ENCODE measurements at regions not wholly inside any gene's neighbourhood (a gene's known extent, or its start where the extent isn't known, plus 50 kb on each side); places are given as distances from the start of the nearest gene placed in this dataset.
A peak's percentile ranks its signal among the peaks of the same experiment; 100 is the strongest.

GRCh38 chr12:24044941-24045703, 95.7 kb upstream of the SOX5 start:
- no peak for DNase-seq (ENCODE audit: low spot score)

GRCh38 chr12:24042651-24043050, 93.2 kb upstream of the SOX5 start:
- DNase-seq (ENCODE audit: low spot score): no peak

GRCh38 chr12:24039113-24039525, 89.6 kb upstream of the SOX5 start:
- DNase-seq (ENCODE audit: low spot score): peak; percentile 59

DNA sequence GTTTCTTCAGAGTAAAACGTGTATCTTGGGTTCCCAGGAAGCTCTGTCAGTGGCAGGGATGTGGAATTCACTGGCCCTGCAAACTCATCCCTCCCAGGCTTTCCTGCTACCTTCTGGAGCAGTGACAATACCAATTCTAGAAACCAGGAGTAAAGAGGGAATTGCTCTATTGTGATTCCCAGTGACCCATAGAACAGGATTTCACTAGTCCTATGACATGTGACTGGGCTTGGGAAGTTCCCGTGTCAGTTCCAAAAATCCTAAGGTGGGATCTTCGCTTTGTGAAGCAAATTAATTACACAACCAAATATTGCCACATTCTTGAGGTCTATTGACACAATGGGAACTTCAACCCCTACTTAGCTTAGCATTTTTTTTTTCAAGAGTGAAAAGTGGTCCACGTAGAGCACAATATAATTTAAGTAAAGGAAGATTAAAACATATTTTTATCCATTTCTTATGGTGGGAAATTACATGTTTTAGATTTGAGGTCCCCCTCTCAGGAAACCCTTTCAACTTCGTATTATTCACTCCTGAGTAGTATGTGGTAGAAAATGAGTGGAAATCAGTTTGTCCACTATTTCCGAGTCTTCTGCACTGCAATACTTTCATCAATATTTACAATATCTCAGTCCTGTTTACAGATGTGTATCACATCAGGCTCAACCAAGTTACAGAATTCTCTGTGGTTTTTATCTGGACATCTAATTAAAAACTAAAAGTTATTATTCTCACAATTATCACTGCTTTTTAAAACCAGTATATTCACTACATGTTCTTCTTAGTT, 88.9 kb upstream of the SOX5 start:
- DNase-seq (ENCODE audit: low spot score): no peak

DNA sequence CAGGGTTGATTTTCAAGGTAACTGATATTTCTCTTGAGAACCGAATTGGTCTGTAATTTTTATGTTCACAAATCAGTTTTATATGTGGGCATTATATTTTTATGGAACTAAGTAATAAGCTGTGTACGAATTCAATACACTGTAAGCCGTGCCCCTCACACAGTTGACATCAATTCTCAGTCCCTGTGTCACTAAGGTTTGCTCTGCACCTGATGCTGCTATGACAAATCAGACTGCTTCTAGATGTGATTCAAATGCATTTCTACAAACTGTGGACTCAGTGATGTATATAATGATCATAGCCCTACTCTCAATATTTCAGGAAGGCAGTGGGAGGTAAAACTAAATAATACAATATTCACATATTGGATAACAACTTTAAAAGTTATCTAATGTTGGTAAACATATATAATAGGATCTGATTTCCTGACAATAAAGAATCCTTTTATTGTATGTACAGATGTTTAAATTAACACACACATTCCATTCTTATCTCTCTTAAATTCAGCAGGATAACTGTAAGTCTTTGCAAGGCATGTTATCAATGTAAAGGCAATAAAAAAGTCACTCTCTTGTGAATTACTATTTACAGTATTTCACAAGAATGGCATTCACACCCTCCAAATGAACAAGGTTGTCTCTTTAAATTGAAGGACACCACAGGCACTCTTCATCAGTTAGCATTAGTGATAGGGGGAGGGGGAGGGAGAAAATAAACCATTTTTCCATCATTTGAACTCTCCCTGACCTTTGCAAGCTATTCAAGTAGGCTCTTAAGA, 87.2 kb upstream of the SOX5 start:
- no peak for DNase-seq (ENCODE audit: low spot score)

GRCh38 chr12:24034894-24035293, 85.4 kb upstream of the SOX5 start:
- DNase-seq (ENCODE audit: low spot score): no peak

DNA sequence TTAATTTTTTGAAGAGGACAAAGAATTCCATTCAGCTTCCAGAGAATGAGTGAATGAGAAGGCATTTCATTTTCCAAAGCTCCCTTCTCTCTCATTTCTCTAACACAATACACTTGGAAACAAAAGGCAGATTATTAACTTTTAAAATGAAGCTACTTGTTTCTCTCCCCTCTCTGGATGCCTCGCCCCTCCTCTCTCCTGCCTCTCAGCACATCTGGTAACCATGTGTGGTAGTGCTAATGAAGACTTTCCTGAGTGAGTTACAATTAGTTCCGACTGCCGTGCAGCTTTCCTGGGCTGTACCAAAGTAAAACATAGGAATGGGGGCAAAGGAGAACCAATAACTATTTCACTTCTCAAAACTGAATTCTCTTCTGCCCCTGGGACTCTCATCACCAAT, 84.7 kb upstream of the SOX5 start:
- DNase-seq (ENCODE audit: low spot score): no peak

- no peak for DNase-seq (ENCODE audit: low spot score)
These were observed 77.9 kb upstream of the SOX5 start for GRCh38 chr12:24027352-24027751.

DNA sequence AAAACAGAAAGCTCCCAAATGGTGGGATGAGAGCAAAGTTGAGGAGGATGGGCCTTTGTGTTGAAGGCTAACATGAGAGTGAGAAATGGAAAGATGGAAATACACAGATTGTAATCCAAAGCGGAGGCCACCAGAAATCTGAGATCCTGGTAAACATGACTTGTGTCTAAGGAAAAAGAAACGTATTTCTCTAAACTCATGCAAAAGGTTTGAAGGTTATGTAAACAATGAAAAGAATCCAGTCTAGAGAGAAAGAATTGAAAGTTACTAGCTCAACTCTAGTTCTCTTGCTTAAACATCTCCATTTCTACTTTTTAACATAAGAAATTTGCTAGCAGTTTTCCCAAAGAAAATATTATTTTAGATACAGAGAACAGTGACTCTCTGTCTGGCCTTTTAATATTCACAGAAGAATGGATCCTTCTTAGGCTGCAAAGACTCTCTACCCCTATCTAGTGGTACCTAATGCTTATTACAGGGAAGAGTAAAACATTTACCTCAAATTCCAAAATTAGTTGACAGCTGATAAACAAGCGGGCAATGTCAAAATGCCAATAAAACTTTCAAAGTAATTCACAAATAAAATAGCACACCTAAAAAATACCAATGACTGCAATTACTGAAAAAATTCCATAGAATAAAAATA, 75.8 kb upstream of the SOX5 start:
- DNase-seq (ENCODE audit: low spot score): no peak

- DNase-seq (ENCODE audit: low spot score): no peak
These were observed 73.6 kb upstream of the SOX5 start for GRCh38 chr12:24023081-24023480.

DNA sequence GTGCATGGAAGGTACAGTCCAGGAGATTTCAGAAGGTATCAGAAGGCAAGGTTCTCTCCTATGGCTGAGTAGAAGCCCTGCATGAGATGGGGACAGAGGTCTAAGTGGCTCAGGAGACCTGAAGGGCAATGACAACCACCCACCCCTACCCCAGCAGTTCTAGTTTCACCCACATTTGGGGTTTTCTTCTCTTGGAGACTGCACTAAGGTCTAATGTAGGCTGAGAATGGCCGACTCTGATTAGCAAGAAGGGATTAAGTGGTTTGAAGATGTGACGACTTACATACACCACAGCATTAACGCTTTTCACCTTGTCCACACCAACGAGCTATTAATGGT, 71.7 kb upstream of the SOX5 start:
- no peak for DNase-seq (ENCODE audit: low spot score)

DNA sequence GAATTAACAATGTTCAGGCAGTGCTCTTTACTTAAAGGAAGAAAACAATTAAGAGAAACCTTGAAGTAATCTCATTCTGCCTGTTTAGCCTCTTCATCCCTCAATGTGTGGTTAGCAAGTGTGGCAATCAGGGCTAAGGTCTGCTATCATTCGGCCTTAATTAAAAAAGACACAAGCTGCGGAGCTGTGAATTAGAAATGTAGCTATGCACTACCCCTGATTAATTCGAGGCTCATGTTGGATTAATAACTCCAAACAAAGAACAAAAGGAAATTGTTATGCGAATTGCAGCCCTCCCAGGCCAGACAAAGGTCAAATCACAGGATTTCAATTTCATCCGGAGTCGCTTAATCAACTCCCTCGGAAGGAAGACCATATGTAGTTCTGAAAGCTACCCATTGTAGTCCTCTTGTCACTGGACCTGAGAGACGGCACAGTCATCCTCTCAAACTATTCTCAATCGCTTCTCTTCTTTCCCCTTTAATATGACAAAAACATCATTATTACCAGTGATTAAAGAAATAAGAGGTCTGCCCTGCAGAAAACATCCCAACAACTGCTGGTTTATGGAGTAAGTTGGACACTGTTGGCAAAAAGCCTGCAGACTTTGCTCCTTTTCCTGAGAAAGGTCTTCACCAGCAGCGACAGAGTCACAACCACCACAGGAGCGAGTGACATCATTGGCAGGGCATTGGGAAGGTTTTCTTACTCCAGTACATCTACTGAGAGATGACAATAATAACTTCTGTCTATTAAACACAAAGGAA, 71.1 kb upstream of the SOX5 start:
- DNase-seq (ENCODE audit: low spot score): no peak

DNA sequence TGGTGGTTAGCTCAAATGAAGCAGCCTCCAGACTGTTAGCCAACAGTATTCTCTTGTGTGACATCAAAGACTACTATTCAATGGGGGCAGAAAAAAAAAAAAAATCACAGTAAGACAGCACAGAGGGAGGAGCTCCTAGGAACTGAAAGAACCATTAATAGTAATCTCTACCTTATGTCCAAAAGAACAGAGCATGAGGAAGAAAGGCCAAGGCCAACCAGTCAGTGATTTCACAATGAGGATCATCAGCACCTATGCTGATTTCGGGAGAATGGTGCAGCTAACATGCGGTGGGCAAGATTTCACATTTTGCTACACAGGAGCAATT, 66.3 kb upstream of the SOX5 start:
- no peak for DNase-seq (ENCODE audit: low spot score)

DNA sequence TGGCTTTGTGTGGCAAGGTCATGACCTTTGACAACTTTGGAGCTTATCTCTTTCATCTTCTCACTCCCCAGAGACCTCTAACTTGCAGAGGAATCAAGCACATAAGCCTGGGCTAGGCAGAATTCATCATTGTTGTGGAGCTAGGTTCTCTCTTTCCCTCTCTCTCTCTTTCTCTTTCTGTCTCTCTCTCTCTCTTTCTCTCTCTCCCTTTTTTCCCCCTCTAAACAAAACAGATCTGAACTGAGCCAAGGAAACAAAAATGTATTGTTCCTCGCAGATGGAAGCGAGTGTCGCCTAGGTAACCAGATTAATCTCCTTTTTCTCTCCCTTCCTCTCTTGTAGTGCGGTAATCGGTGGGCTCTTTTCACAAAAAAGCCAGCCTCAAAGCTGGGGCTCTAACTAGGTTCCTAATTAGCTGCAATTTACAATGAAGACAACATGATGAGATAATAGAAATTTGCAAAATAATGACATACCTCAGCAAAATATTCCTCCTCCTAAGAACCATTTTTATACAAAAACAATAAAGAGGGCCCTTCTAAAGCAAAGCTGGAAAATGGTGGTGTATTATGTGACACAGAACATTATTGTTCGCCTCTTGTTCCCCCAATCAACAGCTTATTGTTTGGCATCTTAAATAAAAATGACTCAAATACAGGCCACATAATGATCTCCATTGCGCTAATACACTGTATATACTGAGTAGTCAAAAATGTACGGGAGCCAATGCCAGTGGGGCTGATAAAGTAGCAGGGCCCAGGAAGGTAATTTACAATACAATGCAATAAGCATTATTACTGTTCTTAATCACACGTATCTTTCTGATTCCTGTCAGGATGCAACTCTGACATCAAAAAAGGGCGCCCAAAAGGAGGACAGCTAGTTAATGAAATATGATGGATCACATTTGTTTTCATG, 65.7 kb upstream of the SOX5 start:
- no peak for DNase-seq (ENCODE audit: low spot score)

DNA sequence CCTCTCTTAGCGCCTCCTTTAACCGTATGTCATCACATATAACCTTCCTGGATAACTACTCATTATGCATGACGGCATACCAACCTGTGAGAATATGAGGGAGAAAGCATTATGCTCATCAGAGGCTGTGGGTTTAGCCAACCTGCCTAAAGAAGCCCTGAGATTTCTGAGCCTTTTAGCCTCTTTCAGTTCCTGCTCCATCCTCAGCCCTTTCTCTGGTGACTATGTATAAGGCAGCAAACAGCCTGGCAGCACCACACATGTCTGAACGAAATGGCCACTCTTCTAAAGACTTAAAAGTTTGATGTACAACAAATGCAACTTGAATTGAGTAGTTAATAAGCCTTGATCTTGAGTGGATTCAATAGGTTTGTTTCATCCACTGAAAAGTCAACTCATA, 64.8 kb upstream of the SOX5 start:
- no peak for DNase-seq (ENCODE audit: low spot score)

- no peak for DNase-seq (ENCODE audit: low spot score)
These were observed 63.1 kb upstream of the SOX5 start for GRCh38 chr12:24012528-24012927.

GRCh38 chr12:24011927-24012507, 62.5 kb upstream of the SOX5 start:
- no peak for DNase-seq (ENCODE audit: low spot score)

DNA sequence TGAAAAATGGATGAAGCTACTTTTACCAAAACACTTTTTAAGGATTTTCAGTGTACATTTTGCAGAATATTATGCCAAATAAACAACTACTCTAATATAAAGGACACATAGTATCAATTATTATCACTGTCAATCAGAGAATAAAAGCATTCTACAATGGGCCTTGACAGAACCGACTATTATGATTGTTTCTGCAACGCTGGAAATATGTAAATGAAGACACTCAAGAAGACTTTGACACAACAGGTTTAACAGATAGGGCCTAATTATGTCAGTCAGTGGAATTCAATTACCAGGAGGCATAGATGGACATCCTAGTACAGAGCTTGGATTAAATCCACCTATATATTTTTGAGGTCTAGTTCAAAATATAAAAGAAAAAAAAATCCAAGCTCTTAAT, 58.7 kb upstream of the SOX5 start:
- DNase-seq (ENCODE audit: low spot score): no peak
